NT2/D1 (cell line): ENCODE measurements at regions not wholly inside any gene's neighbourhood (a gene's known extent, or its start where the extent isn't known, plus 50 kb on each side); places are given as distances from the start of the nearest gene placed in this dataset.

Experiments
- YY1 ChIP-seq: IDR thresholded peaks from 2 replicates; pipeline ENCODE4 v1.6.1; 2011; ENCODE audit not compliant: insufficient read length, insufficient read depth
- ZNF274 ChIP-seq: IDR thresholded peaks from 2 replicates; pipeline ENCODE4 v1.6.1; 2011; ENCODE audit warnings: mild to moderate bottlenecking, low read depth, low read length

- TF ChIP-seq ZNF274 (no peak), YY1 (no peak)
Measured at GRCh38 chr15:100784493-100785180, 95.0 kb upstream of the ALDH1A3 start.
